HEK293T (cell line): ENCODE measurements at regions not wholly inside any gene's neighbourhood (a gene's known extent, or its start where the extent isn't known, plus 50 kb on each side); places are given as distances from the start of the nearest gene placed in this dataset.

Experiments used
- CTCF ChIA-PET: fragments of 350-600 bp; formaldehyde crosslinking; extraction: SDS; loops from one replicate; lab custom pipeline; 2021; ENCODE audit warnings: antibody characterized with exemption, inconsistent platforms; lab: Yijun Ruan, JAX
- POLR2A ChIA-PET: fragments of 350-600 bp; formaldehyde crosslinking; extraction: SDS; loops from one replicate; lab custom pipeline; 2020; ENCODE audit warnings: antibody characterized with exemption, inconsistent platforms; lab: Yijun Ruan, JAX
- DNase-seq: peaks from one replicate; pipeline ENCODE4 v3.0.0; 2012; ENCODE audit warnings: mixed read lengths; ENCODE audit errors: extremely low spot score
- ARNT ChIP-seq: fragments of 450-650 bp; IDR thresholded peaks from 2 replicates; pipeline ENCODE4 v1.6.1; 2017; ENCODE audit warnings: mild to moderate bottlenecking
- BHLHE40 ChIP-seq: fragments of 450-650 bp; IDR thresholded peaks from 2 replicates; pipeline ENCODE4 v1.6.1; 2016; ENCODE audit warnings: mild to moderate bottlenecking, moderate library complexity, borderline replicate concordance
- CTBP1 ChIP-seq: fragments of 450-650 bp; IDR thresholded peaks from 2 replicates; pipeline ENCODE4 v1.6.1; 2016; ENCODE audit warnings: borderline replicate concordance
- ELF4 ChIP-seq: fragments of 450-650 bp; IDR thresholded peaks from 2 replicates; pipeline ENCODE4 v1.6.1; 2017; ENCODE audit warnings: antibody characterized with exemption
- FOXA1 ChIP-seq: fragments of 450-650 bp; IDR thresholded peaks from 2 replicates; pipeline ENCODE4 v1.6.1; 2016; ENCODE audit warnings: mild to moderate bottlenecking
- FOXK2 ChIP-seq: fragments of 450-650 bp; IDR thresholded peaks from 2 replicates; pipeline ENCODE4 v1.6.1; 2016; ENCODE audit warnings: mild to moderate bottlenecking
- FOXM1 ChIP-seq: fragments of 450-650 bp; IDR thresholded peaks from 2 replicates; pipeline ENCODE4 v1.6.1; 2017; ENCODE audit warnings: mild to moderate bottlenecking, borderline replicate concordance
- HDGF ChIP-seq: fragments of 450-650 bp; IDR thresholded peaks from 2 replicates; pipeline ENCODE4 v1.6.1; 2017; ENCODE audit warnings: antibody characterized with exemption, borderline replicate concordance
- L3MBTL2 ChIP-seq: fragments of 450-650 bp; conservative IDR thresholded peaks from 2 replicates; pipeline ENCODE4 v1.6.1; 2016; ENCODE audit warnings: mild to moderate bottlenecking
- LEF1 ChIP-seq: fragments of 450-650 bp; IDR thresholded peaks from 2 replicates; pipeline ENCODE4 v1.6.1; 2017; ENCODE audit warnings: mild to moderate bottlenecking, borderline replicate concordance
- NFRKB ChIP-seq: fragments of 450-650 bp; IDR thresholded peaks from 2 replicates; pipeline ENCODE4 v1.6.1; 2016; ENCODE audit warnings: mild to moderate bottlenecking, moderate library complexity
- SP1 ChIP-seq: fragments of 450-650 bp; IDR thresholded peaks from 2 replicates; pipeline ENCODE4 v1.6.1; 2017
- SUZ12 ChIP-seq: fragments of 450-650 bp; IDR thresholded peaks from 2 replicates; pipeline ENCODE4 v1.6.1; 2016; ENCODE audit warnings: mild to moderate bottlenecking
- TARDBP ChIP-seq: fragments of 450-650 bp; IDR thresholded peaks from 2 replicates; pipeline ENCODE4 v1.6.1; 2016
- ZNF384 ChIP-seq: fragments of 450-650 bp; IDR thresholded peaks from 2 replicates; pipeline ENCODE4 v1.6.1; 2016
- TF ChIP-seq, protein P1 (sequence below): fragments of 450-650 bp; IDR thresholded peaks from 2 replicates; pipeline ENCODE4 v1.6.1; 2016

DNA sequence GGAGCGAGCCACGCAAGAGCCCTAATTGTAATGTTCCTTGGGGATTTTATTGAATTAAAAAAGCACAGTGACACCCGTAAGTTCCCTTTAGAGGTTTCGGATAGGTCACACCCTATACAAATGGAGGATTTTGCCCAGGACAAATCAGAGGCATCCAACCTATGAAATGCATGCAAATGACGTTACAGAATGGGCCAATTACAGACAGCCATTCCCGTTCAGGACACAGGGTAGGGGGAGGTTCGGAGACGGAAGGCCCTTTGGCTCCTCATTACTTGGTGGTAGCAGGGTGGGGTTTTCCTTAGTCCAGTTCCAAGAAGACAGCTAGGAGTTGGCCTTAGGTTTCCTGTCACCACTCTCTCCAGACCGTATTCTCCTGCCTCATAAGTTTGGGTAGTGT is 754.1 kb downstream of the IPMK start:
- DNase-seq = no peak
- ChIA-PET CTCF (no interaction called here), POLR2A (no interaction called here)
- TF ChIP-seq SUZ12 (no peak), NFRKB (no peak), TARDBP (no peak), FOXA1 (no peak), LEF1 (no peak), ZNF384 (no peak), HDGF (no peak), L3MBTL2 (no peak), SP1 (no peak), FOXK2 (no peak)
- TF ChIP-seq, protein P1, sequence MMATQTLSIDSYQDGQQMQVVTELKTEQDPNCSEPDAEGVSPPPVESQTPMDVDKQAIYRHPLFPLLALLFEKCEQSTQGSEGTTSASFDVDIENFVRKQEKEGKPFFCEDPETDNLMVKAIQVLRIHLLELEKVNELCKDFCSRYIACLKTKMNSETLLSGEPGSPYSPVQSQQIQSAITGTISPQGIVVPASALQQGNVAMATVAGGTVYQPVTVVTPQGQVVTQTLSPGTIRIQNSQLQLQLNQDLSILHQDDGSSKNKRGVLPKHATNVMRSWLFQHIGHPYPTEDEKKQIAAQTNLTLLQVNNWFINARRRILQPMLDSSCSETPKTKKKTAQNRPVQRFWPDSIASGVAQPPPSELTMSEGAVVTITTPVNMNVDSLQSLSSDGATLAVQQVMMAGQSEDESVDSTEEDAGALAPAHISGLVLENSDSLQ = no peak

DNA sequence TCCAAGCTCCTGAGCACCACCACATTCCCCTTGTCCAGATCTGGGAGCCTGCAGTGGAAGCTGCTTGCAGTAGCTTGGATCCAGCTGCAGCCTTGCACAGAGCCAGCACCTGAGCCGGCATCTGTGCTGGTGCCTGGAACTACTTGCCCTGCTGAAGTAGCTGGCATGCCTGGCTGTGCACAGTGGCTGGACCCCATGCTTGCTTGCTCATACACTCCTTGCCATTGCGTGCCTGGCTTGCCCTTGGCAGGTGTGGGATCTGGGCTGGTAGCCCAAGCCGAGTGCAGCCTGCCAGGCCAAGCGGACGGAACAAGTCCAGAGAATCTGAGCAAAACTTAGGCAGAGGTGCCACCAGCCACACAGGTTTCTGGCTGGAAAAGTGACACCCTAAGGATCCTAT is 759.9 kb downstream of the IPMK start:
- DNase-seq = no peak
- TF ChIP-seq FOXK2 = no peak
- TF ChIP-seq TARDBP = no peak
- no peak for TF ChIP-seq LEF1
- TF ChIP-seq FOXA1 = no peak
- no peak for TF ChIP-seq CTBP1
- no peak for TF ChIP-seq HDGF
- TF ChIP-seq L3MBTL2 = no peak
- no peak for TF ChIP-seq NFRKB
- no peak for TF ChIP-seq SUZ12
- TF ChIP-seq ELF4 = no peak
- TF ChIP-seq ARNT = no peak
- TF ChIP-seq, protein P1 = no peak
- TF ChIP-seq SP1 = no peak
- TF ChIP-seq BHLHE40 = no peak
- no peak for TF ChIP-seq FOXM1
- no peak for TF ChIP-seq ZNF384
- CTCF ChIA-PET = no interaction called here
- POLR2A ChIA-PET = no interaction called here

DNA sequence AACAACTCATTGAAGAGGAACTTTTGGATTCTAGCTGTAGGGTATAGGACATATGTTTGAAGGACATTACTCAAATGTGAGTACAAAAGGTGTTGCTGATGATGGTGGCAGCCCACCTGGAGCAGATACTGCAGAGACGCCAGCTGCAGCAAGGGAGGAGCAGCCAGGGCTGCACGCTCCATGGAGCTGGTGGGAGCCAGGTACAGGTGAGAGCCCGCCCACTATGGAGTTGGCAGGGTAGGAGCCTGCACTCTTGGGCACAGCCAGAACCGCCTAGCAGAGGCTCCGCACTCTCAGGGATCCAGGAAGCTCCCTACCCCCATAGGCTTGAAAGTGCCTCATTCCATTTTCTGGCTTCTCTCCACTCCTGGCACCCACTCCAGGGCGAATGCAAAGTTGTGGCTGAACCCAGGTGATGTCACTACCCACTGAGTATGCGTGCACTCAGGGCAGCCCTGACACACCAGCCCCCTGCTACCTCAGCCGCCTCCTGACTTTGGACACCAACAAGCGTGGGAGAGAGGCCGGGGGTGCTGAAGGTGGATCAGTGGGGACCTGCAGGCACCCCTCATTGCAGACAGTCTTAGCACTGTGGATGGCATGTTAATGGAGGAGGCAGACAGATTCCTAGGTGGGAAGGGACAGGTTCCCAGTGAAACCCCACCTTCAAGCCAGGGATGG is 761.1 kb downstream of the IPMK start:
- ChIA-PET POLR2A (no interaction called here), CTCF (interaction anchor here (0.6 kb wide), 1 partner anchor 12 kb away, joined by 3 read pairs; no protein-coding TSS in a partner anchor)
- DNase-seq = no peak
- no peak for TF ChIP-seq FOXK2
- no peak for TF ChIP-seq HDGF
- TF ChIP-seq FOXM1 = no peak
- no peak for TF ChIP-seq TARDBP
- TF ChIP-seq SP1 = no peak
- no peak for TF ChIP-seq CTBP1
- no peak for TF ChIP-seq BHLHE40
- TF ChIP-seq, protein P1 = no peak
- no peak for TF ChIP-seq LEF1
- TF ChIP-seq ELF4 = no peak
- TF ChIP-seq FOXA1 = no peak
- TF ChIP-seq NFRKB = no peak
- TF ChIP-seq SUZ12 = no peak
- no peak for TF ChIP-seq ZNF384
- TF ChIP-seq L3MBTL2 = no peak
- TF ChIP-seq ARNT = no peak

DNA sequence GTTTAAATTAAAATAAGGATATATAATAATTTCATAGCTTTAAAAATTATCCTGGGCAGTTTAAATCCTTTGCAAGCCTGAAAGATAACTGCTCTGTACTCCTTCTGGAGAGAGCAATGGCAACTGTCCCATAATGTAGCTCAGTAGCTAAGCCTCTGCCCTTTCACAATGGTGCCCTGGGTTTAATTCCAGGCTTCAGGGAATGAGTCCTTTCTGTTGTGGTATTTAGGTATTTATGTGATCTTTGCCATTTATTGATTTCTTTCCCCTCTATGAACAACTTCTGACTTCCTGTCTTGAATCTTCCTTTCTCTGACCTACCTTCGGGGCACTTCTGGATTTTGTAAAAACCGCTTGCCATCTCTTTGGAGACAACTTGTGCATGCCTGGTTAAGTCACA is 773.2 kb downstream of the IPMK start:
- ChIA-PET POLR2A (no interaction called here), CTCF (interaction anchor here (0.7 kb wide), 1 partner anchor 13 kb away, joined by 3 read pairs; no protein-coding TSS in a partner anchor)
- no peak for TF ChIP-seq L3MBTL2
- TF ChIP-seq ELF4 = no peak
- no peak for TF ChIP-seq TARDBP
- no peak for TF ChIP-seq FOXA1
- no peak for TF ChIP-seq FOXM1
- no peak for TF ChIP-seq HDGF
- no peak for TF ChIP-seq ARNT
- no peak for TF ChIP-seq SP1
- TF ChIP-seq FOXK2 = no peak
- no peak for TF ChIP-seq NFRKB
- no peak for TF ChIP-seq ZNF384
- TF ChIP-seq CTBP1 = no peak
- TF ChIP-seq SUZ12 = no peak
- TF ChIP-seq, protein P1 = no peak
- TF ChIP-seq LEF1 = no peak
- no peak for TF ChIP-seq BHLHE40
- DNase-seq = no peak

DNA sequence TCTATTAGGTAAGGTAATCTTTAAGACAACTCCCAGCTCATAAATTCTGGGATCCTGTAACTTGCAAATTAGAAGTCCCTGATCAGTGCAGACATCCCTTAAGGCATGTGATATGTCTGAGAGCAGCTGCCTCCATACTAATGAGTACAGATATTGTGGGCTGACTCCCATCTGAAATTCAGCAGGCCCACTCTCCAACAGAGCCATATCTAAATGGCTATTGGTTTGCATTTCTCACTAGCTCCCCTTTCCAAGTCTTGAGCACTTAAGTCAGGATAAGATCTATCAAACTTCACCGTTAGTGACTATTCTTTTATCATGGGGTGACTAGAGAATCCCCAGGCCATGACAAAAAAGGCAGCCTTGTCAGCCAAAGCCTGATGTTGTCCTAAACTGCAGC is 785.4 kb downstream of the IPMK start:
- ChIA-PET POLR2A (no interaction called here), CTCF (no interaction called here)
- no peak for TF ChIP-seq ZNF384
- no peak for TF ChIP-seq LEF1
- no peak for TF ChIP-seq SUZ12
- TF ChIP-seq FOXM1 = no peak
- TF ChIP-seq FOXA1 = no peak
- TF ChIP-seq FOXK2 = no peak
- TF ChIP-seq TARDBP = no peak
- no peak for DNase-seq
